ENCODE measurements at regions not wholly inside any gene's neighbourhood (a gene's known extent, or its start where the extent isn't known, plus 50 kb on each side); places are given as distances from the start of the nearest gene placed in this dataset.

GRCh38 chr2:215615067-215615802, 179.4 kb upstream of the FN1 start (continued):
- TF ChIP-seq THRAP3 (IDR thresholded peaks at IDR 0.05; ENCODE audit: borderline replicate concordance), result no peak
- no peak for TF ChIP-seq ZNF639 (CRISPR knock-in tag; conservative IDR thresholded peaks at IDR 0.05 in 1 of 2, IDR thresholded peaks at IDR 0.05 in 1 of 2)
- TF ChIP-seq HNRNPUL1 (IDR thresholded peaks at IDR 0.05; ENCODE audit: low read length), result no peak
- no peak for TF ChIP-seq LCOR (CRISPR knock-in tag; IDR thresholded peaks at IDR 0.05)
- no peak for TF ChIP-seq ZKSCAN1 (IDR thresholded peaks at IDR 0.05; ENCODE audit: low read depth, low read length)
- no peak for TF ChIP-seq E4F1 (CRISPR knock-in tag; IDR thresholded peaks at IDR 0.05; ENCODE audit: borderline replicate concordance)
